H1 (cell line): ENCODE measurements at regions not wholly inside any gene's neighbourhood (a gene's known extent, or its start where the extent isn't known, plus 50 kb on each side); places are given as distances from the start of the nearest gene placed in this dataset.

Experiments used
- CTCF ChIP-seq, 3 experiments: IDR thresholded peaks; 1 replicate in 2 of 3; 2 replicates in 1 of 3; pipeline versions ENCODE4 v1.5.1 to v1.6.1; 2011; ENCODE audit warnings: low read length in 3 of 3, mild to moderate bottlenecking in 3 of 3, inconsistent platforms in 2 of 3, low read depth in 1 of 3, moderate library complexity in 1 of 3; ENCODE audit not compliant: insufficient read depth in 1 of 3; ENCODE audit errors: control extremely low read depth in 1 of 3
- EZH2 ChIP-seq: fragments of 200-600 bp; sonication (generic); IDR thresholded peaks from 2 replicates; pipeline ENCODE4 v1.7.1; 2012; ENCODE audit warnings: low read depth, mild to moderate bottlenecking, moderate library complexity, low read length, inconsistent platforms; ENCODE audit not compliant: severe bottlenecking
- POLR2AphosphoS5 ChIP-seq: IDR thresholded peaks from 2 replicates; pipeline ENCODE4 v1.6.1; 2011; ENCODE audit warnings: low read depth, low read length
- TAF1 ChIP-seq: IDR thresholded peaks from 2 replicates; pipeline ENCODE4 v1.6.1; 2011; ENCODE audit warnings: mild to moderate bottlenecking, low read depth, low read length
- USF2 ChIP-seq: IDR thresholded peaks from 2 replicates; pipeline ENCODE4 v1.6.1; 2011; ENCODE audit warnings: low read length, improper control_type of control experiment
- TF ChIP-seq, protein P1 (sequence below): IDR thresholded peaks from 2 replicates; pipeline ENCODE4 v1.6.1; 2012; ENCODE audit warnings: inconsistent platforms

DNA sequence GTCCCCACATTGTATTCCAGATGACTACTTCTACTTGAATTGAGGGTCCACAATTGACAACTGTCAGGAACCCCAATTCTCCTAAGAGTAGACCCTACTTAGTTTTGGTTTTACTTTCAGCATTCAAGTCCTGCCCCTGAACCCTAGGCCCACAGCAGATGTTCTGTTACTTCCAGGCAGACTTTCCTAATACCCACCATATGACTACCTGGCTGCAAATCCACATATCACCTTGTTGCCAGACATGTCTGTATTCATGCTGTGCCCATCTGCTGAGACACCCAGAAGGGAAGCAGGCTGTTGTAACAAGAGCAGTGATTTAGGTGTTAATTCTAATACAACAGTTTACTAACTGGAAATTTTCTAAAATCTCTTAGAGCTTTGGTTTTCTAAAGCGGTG is 235.1 kb upstream of the CCDC54 start:
- TF ChIP-seq POLR2AphosphoS5 (no peak), USF2 (no peak), EZH2 (no peak), CTCF (IDR thresholded peaks at IDR 0.05; ENCODE audit: control extremely low read depth in 1 of 3, insufficient read depth in 1 of 3, low read depth in 1 of 3, low read length in 3 of 3) (no peak), TAF1 (no peak)
- TF ChIP-seq, protein P1, sequence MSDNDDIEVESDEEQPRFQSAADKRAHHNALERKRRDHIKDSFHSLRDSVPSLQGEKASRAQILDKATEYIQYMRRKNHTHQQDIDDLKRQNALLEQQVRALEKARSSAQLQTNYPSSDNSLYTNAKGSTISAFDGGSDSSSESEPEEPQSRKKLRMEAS, result no peak
